Neural progenitor cell (in vitro differentiated cells): ENCODE measurements at regions not wholly inside any gene's neighbourhood (a gene's known extent, or its start where the extent isn't known, plus 50 kb on each side); places are given as distances from the start of the nearest gene placed in this dataset.

Source experiments
- DNase-seq: peaks from one replicate; pipeline ENCODE4 v3.0.0-alpha.2; 2016; ENCODE audit warnings: low spot score
- H2AFZ ChIP-seq: fragments of 200-600 bp; sonication (generic); replicated peaks from 2 replicates; pipeline ENCODE4 v1.6.1; 2016; ENCODE audit warnings: antibody characterized with exemption
- H3F3A ChIP-seq: fragments of 200-600 bp; sonication (generic); 2 replicates; pipeline ENCODE4 v1.6.1; 2016; ENCODE audit warnings: antibody characterized with exemption, low read depth
- H3K27ac ChIP-seq: fragments of 200-600 bp; sonication (generic); 2 replicates; pipeline ENCODE4 v1.5.1; 2016; ENCODE audit warnings: mild to moderate bottlenecking
- H3K27me3 ChIP-seq: fragments of 200-600 bp; sonication (generic); 2 replicates; pipeline ENCODE4 v1.6.1; 2016; ENCODE audit warnings: mild to moderate bottlenecking, moderate library complexity
- H3K36me3 ChIP-seq: fragments of 200-600 bp; sonication (generic); 2 replicates; pipeline ENCODE4 v1.5.1; 2016
- H3K4me1 ChIP-seq: fragments of 200-600 bp; sonication (generic); 2 replicates; pipeline ENCODE4 v1.6.1; 2016; ENCODE audit warnings: mixed run types
- H3K4me2 ChIP-seq: fragments of 200-600 bp; sonication (generic); 2 replicates; pipeline ENCODE4 v1.6.1; 2016
- H3K4me3 ChIP-seq: fragments of 200-600 bp; sonication (generic); 2 replicates; pipeline ENCODE4 v1.5.1; 2016
- H3K79me2 ChIP-seq: fragments of 200-600 bp; sonication (generic); 2 replicates; pipeline ENCODE4 v1.6.1; 2016; ENCODE audit warnings: low read depth
- H3K9ac ChIP-seq: fragments of 200-600 bp; sonication (generic); 2 replicates; pipeline ENCODE4 v1.6.1; 2016
- H3K9me3 ChIP-seq: fragments of 200-600 bp; sonication (generic); 2 replicates; pipeline ENCODE4 v1.5.1; 2016; ENCODE audit warnings: low read depth
- H4K20me1 ChIP-seq: fragments of 200-600 bp; sonication (generic); 2 replicates; pipeline ENCODE4 v1.6.1; 2016; ENCODE audit warnings: low read depth
- H3K27ac Mint-ChIP-seq: 3 replicates; pipeline ENCODE4 v1.8.0; 2021; ENCODE audit warnings: mixed read lengths
- H3K27me3 Mint-ChIP-seq: 2 replicates; pipeline ENCODE4 v1.8.0; 2022; ENCODE audit warnings: low read depth, mild to moderate bottlenecking, inconsistent platforms, moderate library complexity, mixed read lengths; ENCODE audit not compliant: insufficient read depth
- H3K36me3 Mint-ChIP-seq: 3 replicates; pipeline ENCODE4 v1.8.0; 2021; ENCODE audit warnings: mixed read lengths
- H3K4me1 Mint-ChIP-seq: 3 replicates; pipeline ENCODE4 v1.8.0; 2021; ENCODE audit warnings: mixed read lengths
- H3K4me3 Mint-ChIP-seq: 3 replicates; pipeline ENCODE4 v1.8.0; 2021; ENCODE audit warnings: mild to moderate bottlenecking, moderate library complexity, mixed read lengths
- H3K9me3 Mint-ChIP-seq: 3 replicates; pipeline ENCODE4 v1.8.0; 2020; ENCODE audit warnings: mixed read lengths
- EZH2 ChIP-seq: fragments of 200-600 bp; sonication (generic); IDR thresholded peaks from 2 replicates; pipeline ENCODE4 v1.6.1; 2017; ENCODE audit warnings: antibody characterized with exemption, mild to moderate bottlenecking, moderate library complexity
- EZH2phosphoT487 ChIP-seq: fragments of 200-600 bp; sonication (generic); IDR thresholded peaks from 2 replicates; pipeline ENCODE4 v1.6.1; 2017; ENCODE audit warnings: antibody characterized with exemption
- TF ChIP-seq, protein P1 (sequence below): fragments of 200-600 bp; sonication (generic); IDR thresholded peaks from 2 replicates; pipeline ENCODE4 v1.5.1; 2017; ENCODE audit warnings: antibody characterized with exemption, mild to moderate bottlenecking

- no peaks in the 10 kb centered on the region for H3K36me3 ChIP-seq
- no peaks in the 10 kb centered on the region for H3K4me1 ChIP-seq
- no peak overlapping the region for H3K4me3 ChIP-seq
- no peak overlapping the region for H3K27ac Mint-ChIP-seq
- H4K20me1 ChIP-seq, result no peaks in the 10 kb centered on the region
- TF ChIP-seq EZH2phosphoT487 (no peak), EZH2 (no peak)
- TF ChIP-seq, protein P1, sequence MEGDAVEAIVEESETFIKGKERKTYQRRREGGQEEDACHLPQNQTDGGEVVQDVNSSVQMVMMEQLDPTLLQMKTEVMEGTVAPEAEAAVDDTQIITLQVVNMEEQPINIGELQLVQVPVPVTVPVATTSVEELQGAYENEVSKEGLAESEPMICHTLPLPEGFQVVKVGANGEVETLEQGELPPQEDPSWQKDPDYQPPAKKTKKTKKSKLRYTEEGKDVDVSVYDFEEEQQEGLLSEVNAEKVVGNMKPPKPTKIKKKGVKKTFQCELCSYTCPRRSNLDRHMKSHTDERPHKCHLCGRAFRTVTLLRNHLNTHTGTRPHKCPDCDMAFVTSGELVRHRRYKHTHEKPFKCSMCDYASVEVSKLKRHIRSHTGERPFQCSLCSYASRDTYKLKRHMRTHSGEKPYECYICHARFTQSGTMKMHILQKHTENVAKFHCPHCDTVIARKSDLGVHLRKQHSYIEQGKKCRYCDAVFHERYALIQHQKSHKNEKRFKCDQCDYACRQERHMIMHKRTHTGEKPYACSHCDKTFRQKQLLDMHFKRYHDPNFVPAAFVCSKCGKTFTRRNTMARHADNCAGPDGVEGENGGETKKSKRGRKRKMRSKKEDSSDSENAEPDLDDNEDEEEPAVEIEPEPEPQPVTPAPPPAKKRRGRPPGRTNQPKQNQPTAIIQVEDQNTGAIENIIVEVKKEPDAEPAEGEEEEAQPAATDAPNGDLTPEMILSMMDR, result no peak
- peaks cover 28% of the 10 kb centered on the region for H3K27me3 ChIP-seq
- H3K27ac ChIP-seq, result no peak overlapping the region
- no peak overlapping the region for H2AFZ ChIP-seq
- H3K4me2 ChIP-seq, result no peak overlapping the region
- peaks cover 14% of the 10 kb centered on the region for H3K27me3 Mint-ChIP-seq
- H3F3A ChIP-seq, result no peaks in the 10 kb centered on the region
- peaks cover 7% of the 10 kb centered on the region for H3K9me3 Mint-ChIP-seq
- H3K79me2 ChIP-seq, result no peaks in the 10 kb centered on the region
- H3K4me3 Mint-ChIP-seq, result no peak overlapping the region
- no peaks in the 10 kb centered on the region for H3K9me3 ChIP-seq
- DNase-seq, result no peak
- H3K4me1 Mint-ChIP-seq, result peaks cover 45% of the 10 kb centered on the region
- H3K36me3 Mint-ChIP-seq, result peaks cover 1% of the 10 kb centered on the region
- no peak overlapping the region for H3K9ac ChIP-seq
Observed at GRCh38 chr5:142500227-142500905, 175.5 kb upstream of the SPRY4 start.

DNA sequence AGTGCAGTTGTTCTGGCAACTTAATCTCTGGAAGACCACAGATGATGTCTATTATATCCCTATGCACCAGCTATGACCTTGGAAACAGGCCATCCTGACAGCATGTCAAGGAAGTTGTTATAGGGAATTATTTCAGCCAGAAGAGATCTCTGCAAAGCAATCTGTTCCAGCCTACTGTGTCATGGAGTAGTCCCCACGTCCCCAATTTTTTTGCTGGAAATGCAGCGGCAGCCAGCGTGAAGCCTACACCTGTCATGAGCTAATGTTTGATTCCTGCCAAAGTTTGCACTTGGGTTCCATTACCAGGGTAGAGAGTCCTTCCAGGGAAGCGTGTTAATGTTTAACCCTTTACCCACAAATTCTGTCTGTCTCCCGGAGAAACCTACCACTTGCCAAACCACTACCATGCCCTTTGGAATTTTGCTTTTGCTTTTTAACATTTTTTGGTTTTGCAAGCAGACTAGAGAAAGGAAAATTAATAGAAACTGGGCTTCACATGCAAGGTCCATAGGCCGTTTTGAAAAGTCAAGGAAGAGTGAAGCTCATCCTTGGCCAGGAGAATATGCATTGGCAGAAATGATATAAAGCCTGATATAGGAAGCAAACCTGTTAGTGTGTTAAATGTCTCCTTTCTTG lies 174.9 kb upstream of the SPRY4 start:
- Histone ChIP-seq H3K27me3 (peaks cover 35% of the 10 kb centered on the region), H3K27ac (no peak overlapping the region)
- TF ChIP-seq, protein P1, result no peak
- TF ChIP-seq EZH2, result no peak

GRCh38 chr5:142498298-142498697 lies 173.5 kb upstream of the SPRY4 start:
- Histone ChIP-seq H3K4me3 (no peak overlapping the region), H4K20me1 (no peaks in the 10 kb centered on the region), H2AFZ (no peak overlapping the region), H3K79me2 (no peaks in the 10 kb centered on the region), H3K4me2 (no peak overlapping the region), H3F3A (no peaks in the 10 kb centered on the region), H3K9me3 (no peaks in the 10 kb centered on the region), H3K36me3 (no peaks in the 10 kb centered on the region), H3K4me1 (no peaks in the 10 kb centered on the region), H3K27ac (no peak overlapping the region), H3K9ac (no peak overlapping the region), H3K27me3 (peaks cover 49% of the 10 kb centered on the region)
- H3K4me3 Mint-ChIP-seq, result no peak overlapping the region
- H3K9me3 Mint-ChIP-seq, result peaks cover 7% of the 10 kb centered on the region
- H3K27me3 Mint-ChIP-seq, result peaks cover 11% of the 10 kb centered on the region
- H3K4me1 Mint-ChIP-seq, result peaks cover 59% of the 10 kb centered on the region
- DNase-seq, result no peak
- H3K36me3 Mint-ChIP-seq, result peaks cover 1% of the 10 kb centered on the region
- TF ChIP-seq EZH2phosphoT487, result no peak
- TF ChIP-seq, protein P1, result no peak
- no peak for TF ChIP-seq EZH2
- no peak overlapping the region for H3K27ac Mint-ChIP-seq

More for the DNA sequence above, 174.9 kb upstream of the SPRY4 start:
- Mint-ChIP-seq H3K27ac (peak overlapping the region; percentile 23), H3K4me1 (peaks cover 47% of the 10 kb centered on the region), H3K27me3 (peaks cover 14% of the 10 kb centered on the region), H3K9me3 (peaks cover 7% of the 10 kb centered on the region), H3K4me3 (no peak overlapping the region), H3K36me3 (peaks cover 1% of the 10 kb centered on the region)
- no peak overlapping the region for H3K9ac ChIP-seq
- H3K4me2 ChIP-seq, result no peak overlapping the region
- H4K20me1 ChIP-seq, result no peaks in the 10 kb centered on the region
- no peaks in the 10 kb centered on the region for H3K79me2 ChIP-seq
- no peak overlapping the region for H3K4me3 ChIP-seq
- no peaks in the 10 kb centered on the region for H3K9me3 ChIP-seq
- DNase-seq, result no peak
- H2AFZ ChIP-seq, result no peak overlapping the region
- no peaks in the 10 kb centered on the region for H3K4me1 ChIP-seq
- no peaks in the 10 kb centered on the region for H3F3A ChIP-seq
- H3K36me3 ChIP-seq, result no peaks in the 10 kb centered on the region
